Psoas muscle (tissue), 7 donors: ENCODE measurements at regions not wholly inside any gene's neighbourhood (a gene's known extent, or its start where the extent isn't known, plus 50 kb on each side); places are given as distances from the start of the nearest gene placed in this dataset.
"Not testable (repeated sequence)": the region's sequence is repeated elsewhere in the genome, so short reads cannot be mapped to it uniquely, and the experiment has no call there.

Experiments
- ATAC-seq, 4 donors: fragments of 200-7000 bp; cut with Tn5 transposase; one replicate each; pipeline ENCODE4 v1.9.1; 2020; ENCODE audit warnings: moderate library complexity in 3 of 4, mild to moderate bottlenecking in 2 of 4
- DNase-seq, 2 donors: peaks; one replicate each; pipeline ENCODE4 v3.0.0-alpha.2; 2020
- H3K27ac ChIP-seq: fragments of 200-600 bp; one replicate; pipeline ENCODE4 v1.8.0; 2022
- H3K27me3 ChIP-seq, 3 donors: fragments of 200-600 bp in 1 of 3; one replicate each; pipeline versions ENCODE4 v1.6.1 to v1.8.0; 2013 to 2022; ENCODE audit warnings: low read length in 2 of 3, mild to moderate bottlenecking in 2 of 3, moderate library complexity in 1 of 3; ENCODE audit not compliant: insufficient read depth in 3 of 3
- H3K36me3 ChIP-seq, 2 donors: fragments of 200-600 bp in 1 of 2; one replicate each; pipeline versions ENCODE4 v1.6.1 to v1.8.0; 2013 to 2022; ENCODE audit warnings: low read depth in 1 of 2, mild to moderate bottlenecking in 1 of 2, moderate library complexity in 1 of 2; ENCODE audit not compliant: insufficient read depth in 1 of 2
- H3K4me1 ChIP-seq: fragments of 200-600 bp; one replicate; pipeline ENCODE4 v1.8.0; 2022
- H3K4me3 ChIP-seq: fragments of 200-600 bp; one replicate; pipeline ENCODE4 v1.8.0; 2022; ENCODE audit warnings: mild to moderate bottlenecking
- H3K9me3 ChIP-seq: fragments of 200-600 bp; one replicate; pipeline ENCODE4 v1.8.0; 2022
- WGBS, 3 donors: extraction: QIAGEN DNeasy Blood & Tissue Kit; methylation state at CpG; one replicate each; pipeline versions ENCODE4 v1.1.6 to v1.1.7; 2013; 5-methylcytosine and 5-hydroxymethylcytosine counted together
- intact Hi-C, 2 donors: fragments of 100-400 bp; cut with DNase I; formaldehyde crosslinking; loops; one replicate each; pipeline versions ENCODE4 v1.11.0 to v1.14.2; 2022
- donor health status: healthy with polysubstance abuse.
- donor health status: DM: no; HTN: no; CAD: no; lungs with moderate emphysema.
- donor health status: Bipolar disorder and iron deficiency.
- donor health status: healthy.
- donor health status: DM: yes; HTN: yes; CAD: no.
- donor health status: DM: no; HTN: no; CAD: no.
- donor health status: DM: yes; HTN: yes; CAD: no.

DNA sequence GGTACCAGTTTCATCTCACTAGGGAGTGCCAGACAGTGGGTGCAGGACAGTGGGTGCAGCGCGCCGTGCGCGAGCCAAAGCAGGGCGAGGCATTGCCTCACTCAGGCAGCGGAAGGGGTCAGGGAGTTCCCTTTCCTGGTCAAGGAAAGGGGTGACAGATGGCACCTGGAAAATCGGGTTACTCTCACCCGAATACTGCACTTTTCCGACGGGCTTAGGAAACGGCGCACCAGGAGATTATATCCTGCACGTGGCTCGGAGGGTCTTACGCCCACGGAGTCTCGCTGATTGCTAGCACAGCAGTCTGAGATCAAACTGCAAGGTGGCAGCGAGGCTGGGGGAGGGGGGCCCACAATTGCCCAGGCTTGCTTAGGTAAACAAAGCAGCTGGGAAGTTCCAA is 152.0 kb upstream of the PCDH11X start:
- H3K27me3 ChIP-seq, ATAC-seq, intact Hi-C loops, H3K27ac ChIP-seq, H3K4me1 ChIP-seq, H3K9me3 ChIP-seq, H3K36me3 ChIP-seq, H3K4me3 ChIP-seq: not testable (repeated sequence)
- WGBS, 3 donors = 84 to 93% (median 93%) methylated on average over 12 to 19 of the region's 19 CpGs
- DNase-seq = peak in 1 of 2 donors; percentile 15

DNA sequence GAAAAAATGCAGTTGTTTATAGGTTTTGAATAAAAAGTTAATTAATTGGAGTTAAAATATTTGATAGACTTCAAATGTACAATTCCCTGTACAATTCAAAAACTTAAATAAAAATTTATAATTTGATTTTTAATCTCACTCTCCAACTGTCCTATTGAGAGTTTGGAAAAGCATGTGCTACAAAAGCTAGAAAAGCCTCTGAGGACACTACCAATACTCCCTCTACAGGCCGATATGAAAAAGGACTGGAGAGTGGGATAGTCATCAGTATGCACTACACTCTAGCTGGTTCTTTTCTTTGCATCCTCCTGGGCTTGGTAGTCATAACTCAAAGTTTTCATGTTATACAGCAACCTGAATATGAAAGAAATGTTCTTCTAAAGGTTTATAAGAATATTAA is 139.9 kb upstream of the PCDH11X start:
- H3K4me3 ChIP-seq, H3K4me1 ChIP-seq, ATAC-seq, H3K9me3 ChIP-seq, intact Hi-C loops, H3K27me3 ChIP-seq, H3K27ac ChIP-seq, H3K36me3 ChIP-seq, DNase-seq: not testable (repeated sequence)
- WGBS, 3 donors = 0 to 29% (median 0%) methylated on average over 1 of the region's 1 CpG
